Activated CD4-positive, alpha-beta T cell treated with anti-CD3 and anti-CD28 coated beads, Interleukin-2, amount 10 ng/mL, durations not matched to agents 7 days and 5 days (primary cell): ENCODE measurements at regions not wholly inside any gene's neighbourhood (a gene's known extent, or its start where the extent isn't known, plus 50 kb on each side); places are given as distances from the start of the nearest gene placed in this dataset.

Source experiments
- CTCF ChIA-PET: fragments of 350-600 bp; sonication (Branson Sonifier 250); formaldehyde crosslinking; loops from one replicate; lab custom pipeline; 2021; ENCODE audit warnings: antibody characterized with exemption; lab: Charles Lee
- POLR2A ChIA-PET: fragments of 350-600 bp; sonication (Branson Sonifier 250); formaldehyde crosslinking; loops from one replicate; lab custom pipeline; 2021; ENCODE audit warnings: antibody characterized with exemption; lab: Charles Lee
- DNase-seq: peaks from one replicate; pipeline ENCODE4 v3.0.0-alpha.2; 2020
- H3K27ac Mint-ChIP-seq: one replicate; pipeline ENCODE4 v1.8.0; 2021; ENCODE audit warnings: mild to moderate bottlenecking, moderate library complexity, mixed read lengths
- H3K27me3 Mint-ChIP-seq: one replicate; pipeline ENCODE4 v1.8.0; 2021; ENCODE audit warnings: mixed read lengths
- H3K36me3 Mint-ChIP-seq: one replicate; pipeline ENCODE4 v1.8.0; 2021; ENCODE audit warnings: low read depth, mixed read lengths
- H3K4me1 Mint-ChIP-seq: one replicate; pipeline ENCODE4 v1.8.0; 2021; ENCODE audit warnings: mixed read lengths
- H3K4me3 Mint-ChIP-seq: one replicate; pipeline ENCODE4 v1.8.0; 2021; ENCODE audit warnings: mild to moderate bottlenecking, moderate library complexity, mixed read lengths
- H3K9me3 Mint-ChIP-seq: one replicate; pipeline ENCODE4 v1.8.0; 2021; ENCODE audit warnings: mixed read lengths

DNA sequence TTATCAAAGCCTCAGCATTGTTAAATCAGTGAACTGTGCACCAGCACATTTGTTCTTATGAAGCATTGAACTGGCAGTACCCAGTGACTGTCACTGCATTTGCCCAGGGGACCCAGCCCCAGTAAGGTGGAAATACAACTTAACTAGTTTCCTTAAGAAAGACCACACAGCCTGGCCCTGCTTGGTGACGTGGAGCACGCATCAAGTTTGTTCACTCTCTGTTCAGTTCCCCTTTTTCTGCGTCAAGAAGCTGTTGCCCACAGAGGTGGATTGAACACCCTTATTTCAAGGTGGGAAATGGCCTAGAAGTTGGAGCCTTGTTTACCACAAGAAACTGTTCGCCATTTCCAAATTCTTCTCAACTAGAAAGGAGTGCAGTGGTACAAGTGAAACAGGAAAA is 69.9 kb upstream of the AGBL1 start:
- Mint-ChIP-seq H3K27me3 (no peaks in the 10 kb centered on the region), H3K4me3 (no peak overlapping the region), H3K4me1 (no peaks in the 10 kb centered on the region), H3K9me3 (no peaks in the 10 kb centered on the region), H3K27ac (no peak overlapping the region), H3K36me3 (no peaks in the 10 kb centered on the region)
- ChIA-PET CTCF (no interaction called here), POLR2A (no interaction called here)
- DNase-seq: no peak

DNA sequence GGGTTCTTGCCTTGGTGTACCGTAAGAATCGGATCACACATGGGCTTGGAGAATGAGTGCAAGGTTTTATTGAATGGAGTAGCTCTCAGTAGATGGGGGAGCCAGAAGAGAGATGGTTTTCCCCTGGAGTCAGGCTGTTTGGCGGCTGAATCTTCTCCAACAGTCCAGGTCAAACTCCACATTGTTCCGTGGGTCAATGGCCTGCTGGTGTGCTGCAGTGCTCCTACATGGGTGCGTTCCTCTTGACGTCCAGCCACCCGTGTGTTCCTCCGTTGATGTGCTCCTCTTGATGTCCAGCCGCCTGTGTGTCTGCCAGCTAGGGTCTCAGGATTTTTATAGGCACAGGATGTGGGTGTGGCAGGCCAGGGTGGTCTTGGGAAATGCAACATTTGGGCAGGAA is 69.3 kb upstream of the AGBL1 start:
- no peak for DNase-seq
- Mint-ChIP-seq H3K27me3 (no peaks in the 10 kb centered on the region), H3K36me3 (no peaks in the 10 kb centered on the region), H3K4me3 (no peak overlapping the region), H3K9me3 (no peaks in the 10 kb centered on the region), H3K27ac (no peak overlapping the region), H3K4me1 (no peaks in the 10 kb centered on the region)
- CTCF ChIA-PET: no interaction called here
- POLR2A ChIA-PET: no interaction called here

GRCh38 chr15:86010891-86011290 is 68.8 kb upstream of the AGBL1 start:
- ChIA-PET CTCF (no interaction called here), POLR2A (no interaction called here)
- H3K9me3 Mint-ChIP-seq: no peaks in the 10 kb centered on the region
- H3K27me3 Mint-ChIP-seq: peaks cover 1% of the 10 kb centered on the region
- no peaks in the 10 kb centered on the region for H3K36me3 Mint-ChIP-seq
- no peak for DNase-seq
- no peak overlapping the region for H3K27ac Mint-ChIP-seq
- H3K4me1 Mint-ChIP-seq: no peaks in the 10 kb centered on the region
- no peak overlapping the region for H3K4me3 Mint-ChIP-seq

GRCh38 chr15:86014016-86014415 is 65.7 kb upstream of the AGBL1 start:
- H3K27me3 Mint-ChIP-seq: peaks cover 2% of the 10 kb centered on the region
- no peaks in the 10 kb centered on the region for H3K4me1 Mint-ChIP-seq

GRCh38 chr15:86016750-86017149 is 62.9 kb upstream of the AGBL1 start:
- ChIA-PET CTCF (interaction anchor here (0.6 kb wide), 1 partner anchor 891 kb away, joined by 3 read pairs; no protein-coding TSS in a partner anchor), POLR2A (no interaction called here)
- no peaks in the 10 kb centered on the region for H3K4me1 Mint-ChIP-seq
- no peak overlapping the region for H3K4me3 Mint-ChIP-seq
- no peaks in the 10 kb centered on the region for H3K9me3 Mint-ChIP-seq
- no peak for DNase-seq
- H3K27me3 Mint-ChIP-seq: peaks cover 2% of the 10 kb centered on the region
- H3K36me3 Mint-ChIP-seq: no peaks in the 10 kb centered on the region
- no peak overlapping the region for H3K27ac Mint-ChIP-seq

More at GRCh38 chr15:86014016-86014415, 65.7 kb upstream of the AGBL1 start:
- Mint-ChIP-seq H3K36me3 (no peaks in the 10 kb centered on the region), H3K4me3 (no peak overlapping the region), H3K9me3 (no peaks in the 10 kb centered on the region), H3K27ac (no peak overlapping the region)
- ChIA-PET CTCF (no interaction called here), POLR2A (no interaction called here)
- no peak for DNase-seq

- Mint-ChIP-seq H3K4me3 (no peak overlapping the region), H3K4me1 (no peaks in the 10 kb centered on the region), H3K27me3 (peaks cover 2% of the 10 kb centered on the region), H3K9me3 (no peaks in the 10 kb centered on the region), H3K27ac (no peak overlapping the region), H3K36me3 (no peaks in the 10 kb centered on the region)
- DNase-seq: no peak
- CTCF ChIA-PET: interaction anchor here (0.6 kb wide), 1 partner anchor 504 kb away, joined by 3 read pairs; no protein-coding TSS in a partner anchor
- POLR2A ChIA-PET: no interaction called here
Measured at GRCh38 chr15:86018679-86019078, 61.0 kb upstream of the AGBL1 start.

DNA sequence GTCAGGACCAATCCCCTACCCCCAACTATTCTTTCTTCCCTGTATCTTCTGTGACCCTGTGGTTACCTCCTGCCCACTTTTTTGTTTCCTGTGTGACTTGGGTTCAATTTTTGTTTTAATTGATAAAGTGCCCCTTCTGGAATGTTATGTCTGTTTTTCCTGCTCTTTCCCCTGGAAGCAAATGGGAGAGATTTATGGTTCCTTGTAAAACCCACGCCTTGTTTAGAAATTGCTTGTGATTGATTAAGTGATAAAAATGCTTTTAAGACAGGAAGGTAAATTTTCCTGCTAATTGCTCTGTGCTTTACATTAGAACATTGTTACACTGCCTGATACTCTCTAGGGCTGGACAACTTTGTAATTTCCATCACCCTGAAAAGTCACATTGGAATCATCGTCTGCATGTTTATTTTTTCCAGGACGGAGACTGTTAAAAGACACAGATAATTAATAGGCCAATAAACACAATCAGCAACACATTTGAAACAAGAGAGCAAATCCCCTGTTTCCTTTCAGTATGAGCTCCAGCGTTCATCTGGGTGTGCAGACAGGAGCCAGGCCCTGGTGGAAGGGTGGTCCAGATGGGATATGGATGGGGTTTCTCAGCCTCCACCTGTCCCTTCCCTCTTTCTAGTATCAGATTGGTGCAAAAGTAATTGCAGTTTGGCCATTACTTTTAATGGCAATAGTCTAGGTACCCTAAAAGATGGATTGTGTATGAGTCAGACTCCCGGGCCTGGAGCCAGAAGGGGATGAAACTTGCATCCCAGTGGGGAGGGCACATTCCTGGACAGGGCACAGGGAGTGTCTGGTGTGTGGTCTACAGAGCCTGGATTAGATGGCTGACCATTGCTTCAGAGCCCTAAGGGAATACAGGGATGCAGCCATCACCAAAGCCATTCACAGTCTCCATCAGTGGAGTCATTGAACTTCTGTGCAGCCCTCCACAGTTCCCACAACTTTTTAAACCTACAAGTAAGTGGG is 58.1 kb upstream of the AGBL1 start:
- ChIA-PET CTCF (no interaction called here), POLR2A (no interaction called here)
- no peaks in the 10 kb centered on the region for H3K9me3 Mint-ChIP-seq
- H3K36me3 Mint-ChIP-seq: no peaks in the 10 kb centered on the region
- no peak overlapping the region for H3K4me3 Mint-ChIP-seq
- H3K27ac Mint-ChIP-seq: no peak overlapping the region
- DNase-seq: no peak
- H3K4me1 Mint-ChIP-seq: no peaks in the 10 kb centered on the region
- no peaks in the 10 kb centered on the region for H3K27me3 Mint-ChIP-seq

GRCh38 chr15:86028961-86029360 is 50.7 kb upstream of the AGBL1 start:
- Mint-ChIP-seq H3K4me1 (no peaks in the 10 kb centered on the region), H3K27ac (no peak overlapping the region), H3K27me3 (no peaks in the 10 kb centered on the region), H3K36me3 (no peaks in the 10 kb centered on the region), H3K9me3 (no peaks in the 10 kb centered on the region), H3K4me3 (no peak overlapping the region)
- no peak for DNase-seq
- ChIA-PET CTCF (interaction anchor here (0.6 kb wide), 1 partner anchor 422 kb away, joined by 3 read pairs; no protein-coding TSS in a partner anchor), POLR2A (no interaction called here)
